ENCODE measurements at regions not wholly inside any gene's neighbourhood (a gene's known extent, or its start where the extent isn't known, plus 50 kb on each side); places are given as distances from the start of the nearest gene placed in this dataset.

- no peaks in the 10 kb centered on the region for H3K9me2 ChIP-seq (ENCODE audit: insufficient read depth, low read length)
- ChIA-PET CTCF (ENCODE audit: unreplicated experiment) (no interaction called here), POLR2A (no interaction called here)
- no peak overlapping the region for H3K4me2 ChIP-seq (ENCODE audit: low read length)
- no peaks in the 10 kb centered on the region for H3K9me3 ChIP-seq (ENCODE audit: low read length)
- no peak for DNase-seq (ENCODE audit: low spot score)
- intact Hi-C loops (cut with micrococcal nuclease; ENCODE audit: unreplicated experiment): no loop called here
- no peak for TF ChIP-seq CTCF (conservative IDR thresholded peaks at IDR 0.05; ENCODE audit: low read length)
- TF ChIP-seq EZH2phosphoT487 (IDR thresholded peaks at IDR 0.05; ENCODE audit: borderline replicate concordance, low read depth, low read length): no peak
- H3K4me1 ChIP-seq (ENCODE audit: insufficient read depth, low read length, poor library complexity, severe bottlenecking): no peaks in the 10 kb centered on the region
- no peak overlapping the region for H2AFZ ChIP-seq (ENCODE audit: low read length)
- H3K4me3 ChIP-seq (ENCODE audit: low read depth, low read length, poor library complexity, severe bottlenecking): no peak overlapping the region
- H4K20me1 ChIP-seq (ENCODE audit: insufficient read depth, low read length): no peaks in the 10 kb centered on the region
- H3K79me2 ChIP-seq (ENCODE audit: insufficient read depth, low read depth, low read length): no peaks in the 10 kb centered on the region
- BruUV-seq (replicated peaks): no TSS peak
- no peaks in the 10 kb centered on the region for H3K36me3 ChIP-seq (ENCODE audit: insufficient read depth, low read length)
- H3K27ac ChIP-seq (ENCODE audit: low read depth, low read length, poor library complexity, severe bottlenecking): no peak overlapping the region
Measured at GRCh38 chr19:32168606-32169005, 176.8 kb upstream of the ZNF507 start.

GRCh38 chr19:32171719-32172151 lies 173.7 kb upstream of the ZNF507 start:
- BruUV-seq (replicated peaks): no TSS peak
- no peak overlapping the region for H3K4me3 ChIP-seq (ENCODE audit: low read depth, low read length, poor library complexity, severe bottlenecking)
- ChIA-PET POLR2A (interaction anchor here (0.7 kb wide), 2 partner anchors 734 to 1158 kb away, joined by 3 read pairs; no protein-coding TSS in a partner anchor), CTCF (ENCODE audit: unreplicated experiment) (no interaction called here)
- no peaks in the 10 kb centered on the region for H3K79me2 ChIP-seq (ENCODE audit: insufficient read depth, low read depth, low read length)
- intact Hi-C loops (cut with micrococcal nuclease; ENCODE audit: unreplicated experiment): no loop called here
- no peak for DNase-seq (ENCODE audit: low spot score)
- no peak overlapping the region for H3K4me2 ChIP-seq (ENCODE audit: low read length)
- no peaks in the 10 kb centered on the region for H3K9me2 ChIP-seq (ENCODE audit: insufficient read depth, low read length)
- TF ChIP-seq CTCF (conservative IDR thresholded peaks at IDR 0.05; ENCODE audit: low read length) (no peak), EZH2phosphoT487 (IDR thresholded peaks at IDR 0.05; ENCODE audit: borderline replicate concordance, low read depth, low read length) (no peak)
- no peaks in the 10 kb centered on the region for H3K4me1 ChIP-seq (ENCODE audit: insufficient read depth, low read length, poor library complexity, severe bottlenecking)
- no peaks in the 10 kb centered on the region for H3K36me3 ChIP-seq (ENCODE audit: insufficient read depth, low read length)
- H2AFZ ChIP-seq (ENCODE audit: low read length): no peak overlapping the region
- no peaks in the 10 kb centered on the region for H3K9me3 ChIP-seq (ENCODE audit: low read length)
- no peak overlapping the region for H3K27ac ChIP-seq (ENCODE audit: low read depth, low read length, poor library complexity, severe bottlenecking)
- H4K20me1 ChIP-seq (ENCODE audit: insufficient read depth, low read length): no peaks in the 10 kb centered on the region

- no peaks in the 10 kb centered on the region for H3K36me3 ChIP-seq (ENCODE audit: insufficient read depth, low read length)
- ChIA-PET CTCF (ENCODE audit: unreplicated experiment) (no interaction called here), POLR2A (no interaction called here)
- BruUV-seq (replicated peaks): no TSS peak
- no peaks in the 10 kb centered on the region for H3K4me1 ChIP-seq (ENCODE audit: insufficient read depth, low read length, poor library complexity, severe bottlenecking)
- H3K79me2 ChIP-seq (ENCODE audit: insufficient read depth, low read depth, low read length): no peaks in the 10 kb centered on the region
- H3K4me3 ChIP-seq (ENCODE audit: low read depth, low read length, poor library complexity, severe bottlenecking): no peak overlapping the region
- TF ChIP-seq EZH2phosphoT487 (IDR thresholded peaks at IDR 0.05; ENCODE audit: borderline replicate concordance, low read depth, low read length) (no peak), CTCF (conservative IDR thresholded peaks at IDR 0.05; ENCODE audit: low read length) (no peak)
- H3K9me2 ChIP-seq (ENCODE audit: insufficient read depth, low read length): no peaks in the 10 kb centered on the region
- no peaks in the 10 kb centered on the region for H3K9me3 ChIP-seq (ENCODE audit: low read length)
- H3K27ac ChIP-seq (ENCODE audit: low read depth, low read length, poor library complexity, severe bottlenecking): no peak overlapping the region
- H4K20me1 ChIP-seq (ENCODE audit: insufficient read depth, low read length): no peaks in the 10 kb centered on the region
- H2AFZ ChIP-seq (ENCODE audit: low read length): no peak overlapping the region
- intact Hi-C loops (cut with micrococcal nuclease; ENCODE audit: unreplicated experiment): no loop called here
- H3K4me2 ChIP-seq (ENCODE audit: low read length): no peak overlapping the region
- DNase-seq (ENCODE audit: low spot score): no peak
Measured at GRCh38 chr19:32172566-32173160, 172.7 kb upstream of the ZNF507 start.
